Glutamatergic neuron (in vitro differentiated cells): ENCODE measurements at regions not wholly inside any gene's neighbourhood (a gene's known extent, or its start where the extent isn't known, plus 50 kb on each side); places are given as distances from the start of the nearest gene placed in this dataset.

ENCODE experiments used
- DNase-seq: peaks from one replicate; pipeline ENCODE4 v3.0.0; 2022
- H3K27ac Mint-ChIP-seq: one replicate; pipeline ENCODE4 v1.8.0; 2020; ENCODE audit warnings: mild to moderate bottlenecking, mixed read lengths, inconsistent platforms; ENCODE audit not compliant: unreplicated experiment
- H3K27me3 Mint-ChIP-seq: one replicate; pipeline ENCODE4 v1.8.0; 2020; ENCODE audit warnings: mild to moderate bottlenecking, moderate library complexity, mixed read lengths, inconsistent platforms; ENCODE audit not compliant: unreplicated experiment
- H3K36me3 Mint-ChIP-seq: one replicate; pipeline ENCODE4 v1.8.0; 2020; ENCODE audit warnings: mild to moderate bottlenecking, mixed read lengths, inconsistent platforms; ENCODE audit not compliant: unreplicated experiment
- H3K4me1 Mint-ChIP-seq: one replicate; pipeline ENCODE4 v1.8.0; 2020; ENCODE audit warnings: mild to moderate bottlenecking, low read depth, mixed read lengths, inconsistent platforms; ENCODE audit not compliant: unreplicated experiment
- H3K4me3 Mint-ChIP-seq: one replicate; pipeline ENCODE4 v1.8.0; 2020; ENCODE audit warnings: mild to moderate bottlenecking, mixed read lengths, inconsistent platforms; ENCODE audit not compliant: unreplicated experiment
- H3K9me3 Mint-ChIP-seq: one replicate; pipeline ENCODE4 v1.8.0; 2020; ENCODE audit warnings: mild to moderate bottlenecking, moderate library complexity, mixed read lengths, inconsistent platforms; ENCODE audit not compliant: unreplicated experiment
- CTCF ChIP-seq: fragments of 200-600 bp; sonication (generic); IDR thresholded peaks from one replicate; pipeline ENCODE4 v1.5.0; 2021; ENCODE audit not compliant: partially characterized antibody, unreplicated experiment

GRCh38 chr1:188429386-188429785 is 1600.6 kb downstream of the PLA2G4A start:
- no peak overlapping the region for H3K27ac Mint-ChIP-seq
- no peaks in the 10 kb centered on the region for H3K36me3 Mint-ChIP-seq
- DNase-seq, result no peak
- H3K4me1 Mint-ChIP-seq, result peaks cover 9% of the 10 kb centered on the region
- no peaks in the 10 kb centered on the region for H3K27me3 Mint-ChIP-seq
- no peaks in the 10 kb centered on the region for H3K9me3 Mint-ChIP-seq
- no peak for TF ChIP-seq CTCF
- no peak overlapping the region for H3K4me3 Mint-ChIP-seq

GRCh38 chr1:188432427-188432826 is 1603.7 kb downstream of the PLA2G4A start:
- H3K27me3 Mint-ChIP-seq, result no peaks in the 10 kb centered on the region
- DNase-seq, result no peak
- no peaks in the 10 kb centered on the region for H3K36me3 Mint-ChIP-seq
- H3K27ac Mint-ChIP-seq, result no peak overlapping the region
- TF ChIP-seq CTCF, result no peak
- no peak overlapping the region for H3K4me3 Mint-ChIP-seq
- peaks cover 9% of the 10 kb centered on the region for H3K4me1 Mint-ChIP-seq
- H3K9me3 Mint-ChIP-seq, result peaks cover 2% of the 10 kb centered on the region

- H3K36me3 Mint-ChIP-seq, result no peaks in the 10 kb centered on the region
- no peak overlapping the region for H3K27ac Mint-ChIP-seq
- peaks cover 2% of the 10 kb centered on the region for H3K9me3 Mint-ChIP-seq
- H3K4me3 Mint-ChIP-seq, result no peak overlapping the region
- peaks cover 15% of the 10 kb centered on the region for H3K4me1 Mint-ChIP-seq
- H3K27me3 Mint-ChIP-seq, result no peaks in the 10 kb centered on the region
- TF ChIP-seq CTCF, result no peak
- no peak for DNase-seq
Measured at GRCh38 chr1:188433425-188433824, 1604.7 kb downstream of the PLA2G4A start.

GRCh38 chr1:188444526-188444925 is 1615.8 kb downstream of the PLA2G4A start:
- no peak overlapping the region for H3K4me3 Mint-ChIP-seq
- no peak for TF ChIP-seq CTCF
- H3K36me3 Mint-ChIP-seq, result no peaks in the 10 kb centered on the region
- no peaks in the 10 kb centered on the region for H3K9me3 Mint-ChIP-seq
- no peak for DNase-seq
- H3K27ac Mint-ChIP-seq, result no peak overlapping the region
- H3K27me3 Mint-ChIP-seq, result no peaks in the 10 kb centered on the region
- peaks cover 10% of the 10 kb centered on the region for H3K4me1 Mint-ChIP-seq

- Mint-ChIP-seq H3K27ac (no peak overlapping the region), H3K9me3 (no peaks in the 10 kb centered on the region), H3K36me3 (no peaks in the 10 kb centered on the region), H3K4me3 (no peak overlapping the region), H3K27me3 (no peaks in the 10 kb centered on the region), H3K4me1 (no peaks in the 10 kb centered on the region)
- DNase-seq, result no peak
- TF ChIP-seq CTCF, result no peak
Measured at GRCh38 chr1:188462837-188463236, 1634.1 kb downstream of the PLA2G4A start.
